ENCODE measurements at regions not wholly inside any gene's neighbourhood (a gene's known extent, or its start where the extent isn't known, plus 50 kb on each side); places are given as distances from the start of the nearest gene placed in this dataset.
"Not testable (repeated sequence)": the region's sequence is repeated elsewhere in the genome, so short reads cannot be mapped to it uniquely, and the experiment has no call there.

GRCh38 chr1:14421295-14421976 is 177.0 kb upstream of the KAZN start:
- DNase-seq = no peak

GRCh38 chr1:14421977-14422609 is 176.4 kb upstream of the KAZN start:
- DNase-seq = no peak

DNA sequence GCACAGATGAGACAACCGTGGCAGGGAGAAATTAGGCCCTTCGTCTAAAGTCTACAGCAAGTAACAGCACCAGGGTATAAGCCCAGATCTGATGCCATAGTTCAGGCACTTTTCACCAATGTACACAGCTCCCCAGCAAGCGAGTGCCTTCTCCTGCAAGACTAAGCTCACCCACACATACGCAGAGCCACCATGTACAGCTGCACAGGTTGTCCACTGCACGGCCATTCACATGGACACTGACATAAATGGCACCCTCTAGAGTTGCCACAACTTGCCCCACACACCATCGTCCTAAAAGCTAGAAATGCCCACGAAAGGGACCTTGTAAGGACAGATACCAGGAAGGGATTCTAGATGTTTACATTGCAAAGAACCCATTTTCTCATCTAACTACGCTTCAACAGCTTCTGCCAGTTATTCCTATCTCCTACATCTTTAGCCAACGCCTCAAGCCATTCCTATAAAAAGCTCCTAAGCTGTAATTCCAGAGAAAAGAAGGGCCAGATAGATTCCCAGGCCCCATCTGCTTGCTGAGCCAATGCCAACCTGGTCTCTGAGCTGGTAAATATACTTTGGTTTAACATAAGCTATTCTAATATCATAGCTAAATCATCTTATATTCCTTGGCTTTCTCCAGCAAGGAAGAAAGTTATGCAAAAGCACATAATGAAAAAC is 174.0 kb upstream of the KAZN start:
- no peak for DNase-seq

DNA sequence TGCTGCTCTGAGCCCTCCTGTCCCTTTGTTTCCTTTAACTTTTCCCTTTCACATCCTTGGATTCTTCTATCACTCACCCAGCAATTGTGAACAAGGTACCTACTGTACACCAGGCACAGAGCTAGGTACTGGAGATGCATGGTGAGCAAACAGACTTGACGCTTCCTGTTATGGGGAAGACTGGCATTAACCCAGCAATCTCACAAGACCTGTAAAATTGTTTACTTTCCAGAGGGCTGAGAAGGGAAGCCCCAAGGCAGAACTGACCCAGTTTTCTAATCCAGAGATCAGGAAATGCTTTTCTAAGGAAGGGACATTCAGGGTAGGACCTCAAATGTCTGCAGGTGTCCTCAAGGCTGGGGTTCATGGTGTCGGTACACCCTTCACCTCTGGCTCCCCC is 171.6 kb upstream of the KAZN start:
- no peak for DNase-seq

- DNase-seq = no peak
Observed at GRCh38 chr1:14429577-14429976, 168.9 kb upstream of the KAZN start.

- DNase-seq = not testable (repeated sequence)
Observed at GRCh38 chr1:14432728-14433127, 165.8 kb upstream of the KAZN start.

DNA sequence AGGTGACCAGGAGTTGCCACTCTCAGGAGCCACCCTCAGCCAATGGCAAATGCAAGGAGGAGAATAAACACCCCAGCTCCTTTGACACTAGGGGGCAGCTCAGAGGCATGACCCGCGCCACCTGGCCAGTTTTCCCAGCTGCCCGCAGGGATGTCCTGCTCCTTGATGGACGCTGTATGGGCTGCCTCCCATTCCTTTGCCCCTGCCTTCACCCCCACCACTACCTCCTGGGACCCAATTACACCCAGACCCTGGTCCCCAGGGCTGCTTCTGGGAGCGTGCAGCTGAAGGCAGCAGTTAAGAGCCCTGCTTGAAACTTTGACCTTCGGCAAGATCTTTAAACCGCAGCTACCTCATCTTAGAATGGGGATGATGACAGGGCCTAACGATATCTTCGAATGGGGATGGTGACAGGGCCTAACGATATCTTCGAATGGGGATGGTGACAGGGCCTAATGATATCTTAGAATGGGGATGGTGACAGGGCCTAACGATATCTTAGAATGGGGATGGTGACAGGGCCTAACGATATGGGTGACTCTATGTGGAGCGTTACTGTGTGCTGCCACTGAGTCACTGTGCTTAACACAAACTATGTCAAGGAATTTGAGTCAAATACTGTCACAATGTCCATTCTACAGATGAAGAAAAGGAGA is 163.0 kb upstream of the KAZN start:
- DNase-seq = no peak

DNA sequence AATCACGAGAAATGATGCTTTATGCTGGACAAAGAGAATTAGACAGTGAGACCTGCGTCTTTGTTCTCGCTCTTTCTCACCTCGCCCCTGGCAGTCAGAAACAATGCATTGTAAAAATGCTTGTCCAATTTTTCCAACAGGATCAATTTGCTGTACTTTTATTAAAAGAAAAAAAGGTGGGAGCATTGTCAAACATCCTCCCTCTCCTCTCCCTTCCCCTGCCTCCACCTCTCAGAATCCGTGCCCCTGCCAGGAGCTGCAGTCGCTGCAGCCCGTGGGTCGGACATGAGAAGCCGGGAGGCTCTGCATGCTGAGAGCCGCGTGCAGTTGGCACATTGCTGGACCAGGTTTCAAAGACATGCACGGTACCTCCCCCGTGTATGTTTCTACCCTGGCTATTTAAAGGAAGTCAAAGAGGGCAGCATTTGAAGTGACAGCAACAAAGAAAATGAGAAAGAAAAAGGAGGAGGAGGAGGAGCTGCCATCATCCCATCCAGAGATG is 161.0 kb upstream of the KAZN start:
- DNase-seq = no peak

DNA sequence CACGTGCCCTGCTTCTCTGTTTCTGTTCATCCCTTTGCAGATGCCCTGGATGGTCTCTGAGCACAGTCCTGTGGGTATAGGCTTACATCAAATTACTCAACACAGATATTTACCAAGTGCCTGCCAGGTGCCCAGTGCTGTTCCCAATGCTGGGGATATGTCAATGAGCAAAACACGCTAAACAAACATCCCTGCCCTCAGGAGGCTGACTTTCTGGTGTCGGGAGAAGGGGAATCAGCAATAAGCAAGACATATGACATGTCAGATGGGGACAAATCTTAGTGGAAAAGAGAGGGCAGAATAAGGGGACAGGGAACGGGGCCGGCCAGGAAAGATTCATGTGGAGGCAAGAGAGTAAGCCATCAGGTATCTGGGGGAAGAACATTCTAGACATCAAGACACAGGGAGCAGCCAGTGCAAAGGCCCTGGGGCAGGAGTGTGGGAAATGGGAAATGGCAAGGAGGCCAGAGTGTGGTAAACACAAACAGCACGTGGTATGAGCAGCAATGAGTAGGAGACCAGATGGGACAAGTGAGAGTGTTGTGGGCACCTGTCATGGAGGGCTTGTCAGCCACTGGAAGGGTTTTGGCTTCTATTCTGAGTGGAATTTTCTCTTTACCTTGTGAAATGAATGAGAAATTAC is 160.2 kb upstream of the KAZN start:
- no peak for DNase-seq

DNA sequence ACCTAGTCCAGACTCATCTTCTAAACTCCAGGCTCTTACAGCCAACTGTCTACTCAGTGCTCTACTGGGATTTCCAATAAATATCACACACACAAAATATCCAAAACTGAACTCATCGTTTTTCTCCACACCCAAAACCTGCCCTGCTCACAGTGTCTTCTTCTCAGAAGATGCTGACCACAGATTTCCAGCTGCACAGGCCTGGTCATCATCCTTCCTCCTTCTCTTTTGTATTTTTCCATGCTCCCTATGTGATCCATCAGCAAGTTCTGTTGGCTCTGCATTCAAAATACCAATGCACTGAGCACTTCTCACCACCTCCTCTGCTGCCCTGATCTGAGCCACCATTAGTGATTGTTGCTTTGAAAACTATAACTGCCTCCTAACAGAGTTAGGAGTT is 159.5 kb upstream of the KAZN start:
- no peak for DNase-seq

- DNase-seq = no peak
Observed at GRCh38 chr1:14440166-14440565, 158.3 kb upstream of the KAZN start.

DNA sequence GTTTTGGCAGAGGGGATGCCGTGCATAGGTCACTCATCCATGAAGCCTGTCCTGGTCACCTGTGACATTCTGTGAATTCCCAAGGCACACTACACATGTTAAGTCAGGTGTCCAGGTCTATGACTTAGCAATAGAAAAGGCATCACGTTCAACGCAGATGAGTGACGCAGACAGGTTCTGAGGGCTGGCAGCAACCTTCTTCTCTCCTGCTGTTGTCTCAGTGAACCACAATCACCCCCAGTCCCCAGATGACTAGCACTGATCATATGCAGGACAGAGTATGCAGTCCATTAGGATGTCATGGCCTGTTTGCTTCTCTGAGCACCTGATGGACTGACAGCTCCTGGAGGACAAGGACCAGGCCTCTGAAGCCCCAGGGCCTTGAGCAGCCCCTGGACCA is 157.8 kb upstream of the KAZN start:
- DNase-seq = no peak

- DNase-seq = no peak
Observed at GRCh38 chr1:14441302-14441741, 157.2 kb upstream of the KAZN start.

- no peak for DNase-seq
Observed at GRCh38 chr1:14442669-14443068, 155.8 kb upstream of the KAZN start.

DNA sequence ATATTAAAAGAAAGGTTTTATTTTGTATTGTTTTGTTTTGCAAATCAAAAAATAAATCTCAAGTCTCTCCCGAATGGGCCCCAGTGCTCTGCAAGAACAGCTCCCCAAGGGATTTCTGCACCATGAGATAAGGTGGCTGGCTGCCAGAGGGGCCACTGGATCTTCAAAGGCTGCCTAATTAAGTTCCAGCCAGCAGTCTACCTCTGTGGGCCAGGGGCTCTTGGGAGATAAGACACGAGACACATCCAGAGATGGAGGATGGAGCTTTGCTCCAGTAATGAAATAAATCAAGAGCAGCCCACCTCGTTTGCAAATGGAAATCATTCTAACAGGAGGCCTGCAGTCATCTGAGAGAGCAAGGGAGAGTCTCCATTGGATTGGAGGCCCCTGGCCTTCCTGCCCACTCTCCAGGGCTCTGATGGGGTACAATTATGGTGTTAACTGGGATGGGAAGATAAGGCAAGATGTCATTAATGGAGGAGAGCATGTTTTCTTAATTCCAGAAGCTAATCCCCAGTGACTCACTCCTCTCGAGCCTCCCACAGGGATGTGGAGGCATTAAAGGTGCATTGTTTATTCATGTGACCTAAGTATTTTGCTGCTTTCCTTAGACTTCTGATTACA is 155.2 kb upstream of the KAZN start:
- peak; percentile 15 for DNase-seq

GRCh38 chr1:14451217-14451616 is 147.3 kb upstream of the KAZN start:
- DNase-seq = no peak

DNA sequence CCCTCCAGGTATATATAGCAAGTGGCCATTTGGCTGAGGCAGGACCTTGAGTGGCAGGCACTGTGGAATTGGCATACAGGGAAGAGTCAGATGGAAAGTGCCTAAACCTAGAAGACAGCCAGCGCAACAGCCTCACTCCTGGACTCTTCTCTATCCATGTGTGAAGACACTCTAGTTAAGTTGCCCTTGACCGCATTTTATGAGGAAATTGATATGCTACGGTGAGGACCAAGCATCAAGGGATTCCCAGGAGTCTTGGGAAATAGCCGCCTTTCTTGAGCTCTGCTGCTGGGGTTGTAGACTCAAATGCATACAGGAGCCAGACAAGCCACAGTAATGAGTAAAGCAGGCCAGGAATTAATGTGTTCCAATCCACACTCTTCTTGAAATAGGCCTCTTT is 145.9 kb upstream of the KAZN start:
- DNase-seq = no peak

DNA sequence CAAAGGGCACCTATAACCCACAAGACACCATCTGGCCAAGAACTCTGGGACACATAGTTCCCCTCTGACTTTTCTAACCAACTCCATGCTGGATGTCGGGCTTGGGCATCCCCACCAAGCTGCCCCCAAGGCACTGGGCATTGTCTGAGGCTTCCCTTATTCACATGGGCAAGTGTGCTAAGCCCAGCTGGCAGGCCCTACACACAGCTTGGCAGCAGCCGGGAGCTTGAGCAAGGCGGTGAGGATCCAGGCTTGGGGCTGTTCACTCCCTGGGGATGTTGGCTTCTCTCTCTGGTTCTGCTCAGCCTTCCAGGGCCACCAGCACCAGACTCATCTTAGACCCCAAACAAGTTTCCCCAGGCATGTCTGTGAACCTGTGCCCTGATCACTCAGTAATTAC is 138.3 kb upstream of the KAZN start:
- DNase-seq = no peak

DNA sequence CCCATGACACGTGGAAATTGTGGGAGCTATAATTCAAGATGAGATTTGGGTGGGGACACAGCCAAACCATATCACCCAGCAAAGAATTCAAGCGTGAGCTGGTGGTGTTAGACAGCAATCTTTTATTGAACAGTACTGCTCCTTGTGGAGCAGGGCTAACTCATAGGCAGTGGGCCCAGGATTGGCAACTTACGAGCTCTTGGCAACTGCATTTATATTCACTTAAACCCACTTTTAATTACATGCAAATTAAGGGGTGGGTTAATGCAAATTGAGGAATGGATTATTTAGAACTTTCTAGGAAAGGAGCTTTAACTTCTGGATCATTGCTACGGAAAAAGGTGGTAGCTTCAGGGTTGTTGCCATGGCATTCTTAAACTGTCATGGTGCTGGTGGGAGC is 135.6 kb upstream of the KAZN start:
- DNase-seq = no peak

- no peak for DNase-seq
Observed at GRCh38 chr1:14466006-14466405, 132.5 kb upstream of the KAZN start.

DNA sequence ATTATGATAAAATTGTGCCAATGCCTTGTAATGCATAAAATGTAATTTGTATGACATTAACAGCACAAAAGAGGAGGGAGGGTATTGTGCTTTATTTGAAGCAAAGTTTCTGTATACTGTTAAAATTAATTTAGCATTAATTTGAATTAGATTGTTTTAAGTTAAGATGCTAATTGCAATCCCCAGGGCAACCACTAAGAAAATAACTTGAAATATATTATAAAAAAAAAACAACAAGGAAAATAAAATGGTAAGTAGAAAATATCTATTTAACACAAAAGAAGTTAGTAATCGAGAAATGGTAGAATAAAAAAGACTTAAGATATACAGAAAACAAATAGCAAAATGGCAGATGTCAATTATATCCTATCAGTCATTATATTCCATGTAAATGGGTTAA is 131.4 kb upstream of the KAZN start:
- DNase-seq = no peak

GRCh38 chr1:14468751-14469150 is 129.7 kb upstream of the KAZN start:
- no peak for DNase-seq

GRCh38 chr1:14470802-14471201 is 127.7 kb upstream of the KAZN start:
- DNase-seq = no peak
